Left lung (tissue), 4 donors: ENCODE measurements at regions not wholly inside any gene's neighbourhood (a gene's known extent, or its start where the extent isn't known, plus 50 kb on each side); places are given as distances from the start of the nearest gene placed in this dataset.
A peak's percentile ranks its signal among the peaks of the same experiment; 100 is the strongest.

Experiments used
- ATAC-seq: fragments of 200-7000 bp; cut with Tn5 transposase; one replicate; pipeline ENCODE4 v1.9.1; 2020; ENCODE audit warnings: moderate library complexity
- DNase-seq, 4 donors: peaks; one replicate each; pipeline ENCODE4 v3.0.0-alpha.2; 2013 to 2020
- H3K27ac ChIP-seq, 2 donors: fragments of 200-600 bp; sonication (generic) in 1 of 2; one replicate each; pipeline versions ENCODE4 v1.5.0 to v1.8.0; 2020 to 2021
- H3K27me3 ChIP-seq, 2 donors: fragments of 200-600 bp; sonication (generic) in 1 of 2; one replicate each; pipeline versions ENCODE4 v1.5.0 to v1.8.0; 2020 to 2021
- H3K36me3 ChIP-seq, 2 donors: fragments of 200-600 bp; sonication (generic) in 1 of 2; one replicate each; pipeline versions ENCODE4 v1.5.0 to v1.8.0; 2020 to 2021
- H3K4me1 ChIP-seq, 2 donors: fragments of 200-600 bp; one replicate each; pipeline ENCODE4 v1.8.0; 2021
- H3K4me3 ChIP-seq, 2 donors: fragments of 200-600 bp; sonication (generic) in 1 of 2; one replicate each; pipeline versions ENCODE4 v1.5.0 to v1.8.0; 2020 to 2021; ENCODE audit warnings: mild to moderate bottlenecking in 1 of 2
- H3K9me3 ChIP-seq, 2 donors: fragments of 200-600 bp; sonication (generic) in 1 of 2; one replicate each; pipeline versions ENCODE4 v1.5.0 to v1.8.0; 2020 to 2021
- intact Hi-C, 2 donors: fragments of 100-400 bp; cut with DNase I; formaldehyde crosslinking; loops; one replicate each; pipeline versions ENCODE4 v1.11.2 to v1.14.2; 2022
- TF ChIP-seq, protein P1 (sequence below), 2 donors: fragments of 200-600 bp; sonication (generic) in 1 of 2; IDR thresholded peaks; one replicate each; pipeline versions ENCODE4 v1.5.0 to v1.8.0; 2021; ENCODE audit warnings: antibody characterized with exemption in 2 of 2
- donor health status: DM: no; HTN: yes; CAD: no.
- donor health status: DM: no; HTN: no; CAD: no.

DNA sequence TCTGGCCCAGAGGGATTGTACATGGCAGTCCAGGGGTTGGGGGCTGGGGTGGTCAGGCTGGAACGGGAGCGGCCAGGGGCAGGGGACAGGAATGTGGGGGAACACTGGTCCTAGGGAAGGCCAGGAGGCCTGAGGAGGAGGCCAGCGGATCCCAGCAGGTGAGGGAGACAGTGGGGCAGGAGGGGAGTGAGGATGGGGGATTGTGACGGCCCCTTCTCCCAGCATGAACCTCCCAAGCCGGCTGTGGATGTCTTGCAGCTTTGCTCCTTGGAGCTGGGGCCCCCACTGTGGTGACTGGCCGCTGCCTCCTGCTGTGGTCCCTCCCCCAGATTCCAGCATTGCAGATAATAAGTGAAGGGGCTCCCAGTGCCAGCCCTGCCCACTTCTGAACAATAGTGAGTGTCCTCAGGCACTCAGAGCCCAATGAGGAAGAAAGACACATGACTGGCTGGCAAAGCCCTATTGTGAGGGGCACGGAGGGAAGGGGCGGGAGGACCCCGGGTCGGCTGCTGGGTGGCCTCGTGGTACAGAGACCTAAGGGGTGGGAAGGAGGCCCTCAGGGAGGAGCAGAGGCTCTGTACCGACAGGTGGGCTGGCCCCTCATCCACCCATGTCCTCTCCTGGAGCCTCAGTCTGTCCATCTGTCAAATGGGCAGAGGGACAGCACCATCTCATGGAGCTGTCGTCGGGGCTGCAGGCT lies 215.0 kb downstream of the KIF26A start:
- Histone ChIP-seq H3K36me3 (no peaks in the 10 kb centered on the region), H3K4me3 (no peak overlapping the region), H3K9me3 (peaks cover 0 to 9% of the 10 kb centered on the region in 2 donors), H3K4me1 (no peaks in the 10 kb centered on the region), H3K27ac (no peak overlapping the region), H3K27me3 (peaks cover 0 to 11% of the 10 kb centered on the region in 2 donors)
- peak in 1 of 4 donors; percentile 19 for DNase-seq
- ATAC-seq, result no peak
- intact Hi-C loops, result no loop called here
- TF ChIP-seq, protein P1, sequence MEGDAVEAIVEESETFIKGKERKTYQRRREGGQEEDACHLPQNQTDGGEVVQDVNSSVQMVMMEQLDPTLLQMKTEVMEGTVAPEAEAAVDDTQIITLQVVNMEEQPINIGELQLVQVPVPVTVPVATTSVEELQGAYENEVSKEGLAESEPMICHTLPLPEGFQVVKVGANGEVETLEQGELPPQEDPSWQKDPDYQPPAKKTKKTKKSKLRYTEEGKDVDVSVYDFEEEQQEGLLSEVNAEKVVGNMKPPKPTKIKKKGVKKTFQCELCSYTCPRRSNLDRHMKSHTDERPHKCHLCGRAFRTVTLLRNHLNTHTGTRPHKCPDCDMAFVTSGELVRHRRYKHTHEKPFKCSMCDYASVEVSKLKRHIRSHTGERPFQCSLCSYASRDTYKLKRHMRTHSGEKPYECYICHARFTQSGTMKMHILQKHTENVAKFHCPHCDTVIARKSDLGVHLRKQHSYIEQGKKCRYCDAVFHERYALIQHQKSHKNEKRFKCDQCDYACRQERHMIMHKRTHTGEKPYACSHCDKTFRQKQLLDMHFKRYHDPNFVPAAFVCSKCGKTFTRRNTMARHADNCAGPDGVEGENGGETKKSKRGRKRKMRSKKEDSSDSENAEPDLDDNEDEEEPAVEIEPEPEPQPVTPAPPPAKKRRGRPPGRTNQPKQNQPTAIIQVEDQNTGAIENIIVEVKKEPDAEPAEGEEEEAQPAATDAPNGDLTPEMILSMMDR (IDR thresholded peaks at IDR 0.05), result no peak

DNA sequence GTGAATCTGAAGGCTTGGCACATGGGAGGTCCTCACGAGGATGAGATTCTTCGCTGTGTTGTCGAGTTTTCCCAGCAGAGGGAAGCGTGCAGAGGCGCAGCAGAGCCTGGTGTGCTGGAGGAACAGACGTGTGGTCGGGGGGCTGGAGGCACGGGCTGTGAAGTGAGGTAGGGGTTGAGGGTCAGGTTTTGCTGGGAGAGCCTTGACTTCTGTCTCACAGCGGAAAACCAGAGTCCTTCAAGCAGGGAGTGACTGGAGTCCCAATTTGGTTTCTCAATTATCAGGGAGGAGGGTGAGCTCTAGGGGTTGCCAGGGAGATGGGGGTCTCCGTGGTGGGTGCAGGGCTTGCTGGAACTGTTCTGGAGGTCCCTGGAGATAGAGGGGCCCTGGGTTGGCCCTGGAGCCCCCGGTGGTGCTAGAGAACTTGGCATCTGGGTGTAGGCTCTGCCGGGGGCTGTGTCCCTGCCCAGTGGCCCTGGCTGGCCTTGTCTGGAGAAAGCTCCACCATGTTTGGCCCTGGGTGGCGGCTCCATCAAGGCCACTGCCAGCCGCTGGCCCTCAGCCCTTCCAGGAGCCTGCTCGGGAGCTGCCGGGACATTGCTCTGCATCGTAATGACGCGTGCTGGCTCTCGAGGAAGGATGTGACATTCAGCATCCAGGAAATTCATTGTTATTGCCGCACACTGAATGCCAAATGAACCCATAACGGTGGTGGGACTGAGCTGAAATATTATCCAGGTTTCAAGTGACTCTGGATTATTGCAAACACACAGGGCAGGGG lies 215.7 kb downstream of the KIF26A start:
- H3K27ac ChIP-seq, result no peak overlapping the region
- H3K9me3 ChIP-seq, result peaks cover 0 to 9% of the 10 kb centered on the region in 2 donors
- intact Hi-C loops, result no loop called here
- no peaks in the 10 kb centered on the region for H3K36me3 ChIP-seq
- H3K27me3 ChIP-seq, result peaks cover 0 to 11% of the 10 kb centered on the region in 2 donors
- no peaks in the 10 kb centered on the region for H3K4me1 ChIP-seq
- no peak overlapping the region for H3K4me3 ChIP-seq
- peak; percentile 20 for ATAC-seq
- DNase-seq, result peak in 3 of 4 donors; percentile 20 to 52 (median 31)
- TF ChIP-seq, protein P1 (IDR thresholded peaks at IDR 0.05), result no peak

DNA sequence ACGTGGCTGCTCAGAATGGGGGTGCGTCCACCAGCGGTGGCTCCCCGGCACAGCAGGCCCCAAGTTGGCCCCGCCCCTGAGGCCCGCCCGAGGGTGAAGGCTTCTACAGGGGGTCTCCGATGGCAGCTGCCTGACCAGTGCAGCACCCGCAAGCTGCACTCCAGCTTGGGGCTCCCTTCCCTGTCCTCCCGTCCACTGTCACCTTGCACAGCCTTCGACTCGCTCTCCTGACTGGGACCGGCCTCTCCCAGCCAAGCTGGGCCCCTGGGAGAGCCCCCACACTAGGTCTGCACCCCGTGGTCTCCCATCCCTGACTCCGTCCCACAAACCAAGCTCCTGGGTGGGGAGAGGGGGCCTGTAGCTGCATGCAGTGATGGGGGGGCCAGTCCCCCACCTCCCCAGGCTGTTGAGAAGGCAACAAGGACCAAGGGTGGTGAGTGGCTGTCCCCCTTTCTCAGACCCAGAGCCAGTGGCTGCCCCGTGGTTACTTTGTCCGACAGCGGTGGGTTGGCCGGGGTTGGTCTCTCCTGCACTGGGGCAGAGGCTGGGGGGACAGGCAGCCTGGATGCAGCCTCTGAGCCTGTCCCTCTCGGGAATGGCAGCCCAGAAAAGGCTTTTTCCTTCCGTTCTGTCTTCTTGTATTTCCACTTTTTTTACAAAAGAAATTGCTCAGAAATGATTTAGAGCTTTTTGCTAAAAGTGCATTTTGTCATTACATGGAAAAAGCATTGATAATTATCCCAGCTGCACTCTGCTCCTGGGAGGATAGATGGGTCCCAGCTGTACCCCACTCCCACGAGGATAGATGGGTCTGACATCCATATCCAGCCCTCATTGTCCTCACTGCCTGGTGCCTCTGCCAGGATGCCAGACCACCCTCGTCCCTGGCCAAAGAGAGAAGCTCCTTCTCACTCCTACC lies 217.0 kb downstream of the KIF26A start:
- Histone ChIP-seq H3K9me3 (peaks cover 0 to 9% of the 10 kb centered on the region in 2 donors), H3K4me1 (no peaks in the 10 kb centered on the region), H3K27me3 (peaks cover 0 to 11% of the 10 kb centered on the region in 2 donors), H3K36me3 (no peaks in the 10 kb centered on the region), H3K4me3 (no peak overlapping the region), H3K27ac (no peak overlapping the region)
- TF ChIP-seq, protein P1 (IDR thresholded peaks at IDR 0.05), result no peak
- no peak for ATAC-seq
- intact Hi-C loops, result no loop called here
- peak in 2 of 4 donors; percentile 19 to 77 for DNase-seq

DNA sequence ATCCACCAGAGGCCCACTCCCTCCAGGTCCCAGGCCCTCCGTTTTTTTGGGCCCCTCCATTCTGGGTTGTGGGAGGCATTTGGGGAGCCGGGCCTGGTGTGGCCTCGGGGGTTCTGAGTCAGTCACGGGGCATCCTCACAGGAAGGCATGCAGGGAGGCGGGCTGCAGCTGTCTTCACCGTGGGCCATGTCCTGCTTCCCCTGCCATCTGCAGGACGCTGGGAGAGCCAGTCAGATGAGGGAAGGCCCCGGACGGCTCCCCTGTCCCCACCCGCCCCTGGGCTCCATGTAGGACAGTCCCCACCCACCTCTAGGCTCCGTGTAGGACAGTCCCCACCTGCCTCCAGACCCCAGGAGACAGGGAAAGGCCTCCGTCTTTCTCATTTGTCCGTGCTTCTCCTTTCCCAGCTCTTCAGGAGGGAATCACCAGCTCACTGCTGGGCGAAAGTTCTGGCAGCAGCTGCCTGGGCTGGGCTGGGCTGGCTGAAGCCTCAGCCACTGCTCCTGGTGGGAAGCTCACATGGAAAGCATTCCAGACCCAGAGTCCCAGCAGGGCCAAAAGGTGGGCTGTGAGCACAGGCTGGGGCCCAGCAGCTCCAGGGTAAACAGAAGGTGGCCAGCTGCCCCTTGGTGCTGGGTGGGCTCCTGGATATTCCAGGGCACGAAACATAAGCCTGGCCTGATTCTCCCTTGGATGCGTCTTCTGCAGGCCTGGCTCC lies 217.8 kb downstream of the KIF26A start:
- Histone ChIP-seq H3K27me3 (peaks cover 0 to 18% of the 10 kb centered on the region in 2 donors), H3K9me3 (peaks cover 0 to 9% of the 10 kb centered on the region in 2 donors), H3K36me3 (no peaks in the 10 kb centered on the region), H3K4me1 (no peaks in the 10 kb centered on the region), H3K27ac (no peak overlapping the region), H3K4me3 (no peak overlapping the region)
- intact Hi-C loops, result no loop called here
- ATAC-seq, result no peak
- peak in 1 of 4 donors; percentile 25 for DNase-seq
- TF ChIP-seq, protein P1 (IDR thresholded peaks at IDR 0.05), result no peak
